ENCODE measurements at regions not wholly inside any gene's neighbourhood (a gene's known extent, or its start where the extent isn't known, plus 50 kb on each side); places are given as distances from the start of the nearest gene placed in this dataset.

DNA sequence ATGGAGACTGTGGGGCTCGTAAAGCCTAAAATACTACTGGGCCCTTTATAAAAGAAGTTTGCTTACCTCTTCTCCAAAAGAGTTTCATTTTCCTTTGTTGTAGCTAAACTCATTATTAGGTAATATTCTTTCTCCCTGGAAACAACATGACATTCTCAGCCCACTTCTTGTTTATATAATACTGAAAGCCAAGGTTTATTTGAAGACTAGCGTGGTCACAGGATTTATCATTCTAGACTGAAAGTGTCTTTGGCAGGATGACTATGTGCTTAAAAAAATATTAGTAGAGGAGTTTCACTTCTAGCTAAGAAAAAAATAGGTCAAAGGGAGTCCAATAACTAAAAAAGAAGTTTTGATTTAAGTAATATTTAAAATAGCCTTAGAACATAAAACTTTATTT is 1085.2 kb upstream of the CADM2 start:
- H3K36me3 ChIP-seq (ENCODE audit: control insufficient read depth, low read length): no peaks in the 10 kb centered on the region

DNA sequence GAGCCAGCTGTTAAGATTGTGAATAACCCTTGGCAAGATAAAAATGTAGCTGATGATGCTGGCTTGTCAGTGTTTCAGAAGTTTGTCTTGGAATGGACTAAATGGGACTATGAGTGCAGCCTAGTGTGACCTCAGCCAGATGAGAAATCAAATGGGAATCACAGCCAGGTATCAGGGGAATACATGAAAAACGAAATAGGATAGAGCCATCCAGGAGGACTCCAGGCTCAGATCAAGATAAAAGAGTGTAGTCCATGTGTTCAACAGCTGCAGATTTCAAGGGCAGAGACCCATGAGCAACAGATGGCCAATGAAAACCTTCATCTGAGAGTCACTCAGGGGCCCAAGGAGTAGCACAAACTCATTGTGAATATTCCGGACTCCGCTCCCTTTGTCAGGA is 1080.9 kb upstream of the CADM2 start:
- no peak overlapping the region for H3K27ac ChIP-seq (ENCODE audit: low read depth, low read length)
- no peaks in the 10 kb centered on the region for H3K9me3 ChIP-seq (ENCODE audit: control insufficient read depth, insufficient read depth, low read length)
- no peaks in the 10 kb centered on the region for H3K9me2 ChIP-seq (replicated peaks; ENCODE audit: control insufficient read depth, low read length)
- H3F3A ChIP-seq (ENCODE audit: control insufficient read depth, insufficient read depth): no peaks in the 10 kb centered on the region
- no peaks in the 10 kb centered on the region for H3K36me3 ChIP-seq (ENCODE audit: control insufficient read depth, low read length)
- H3K4me3 ChIP-seq (ENCODE audit: low read length): no peak overlapping the region
- TF ChIP-seq EZH2phosphoT487 (IDR thresholded peaks at IDR 0.05; ENCODE audit: borderline replicate concordance, low read length): no peak
- TF ChIP-seq, protein P1, sequence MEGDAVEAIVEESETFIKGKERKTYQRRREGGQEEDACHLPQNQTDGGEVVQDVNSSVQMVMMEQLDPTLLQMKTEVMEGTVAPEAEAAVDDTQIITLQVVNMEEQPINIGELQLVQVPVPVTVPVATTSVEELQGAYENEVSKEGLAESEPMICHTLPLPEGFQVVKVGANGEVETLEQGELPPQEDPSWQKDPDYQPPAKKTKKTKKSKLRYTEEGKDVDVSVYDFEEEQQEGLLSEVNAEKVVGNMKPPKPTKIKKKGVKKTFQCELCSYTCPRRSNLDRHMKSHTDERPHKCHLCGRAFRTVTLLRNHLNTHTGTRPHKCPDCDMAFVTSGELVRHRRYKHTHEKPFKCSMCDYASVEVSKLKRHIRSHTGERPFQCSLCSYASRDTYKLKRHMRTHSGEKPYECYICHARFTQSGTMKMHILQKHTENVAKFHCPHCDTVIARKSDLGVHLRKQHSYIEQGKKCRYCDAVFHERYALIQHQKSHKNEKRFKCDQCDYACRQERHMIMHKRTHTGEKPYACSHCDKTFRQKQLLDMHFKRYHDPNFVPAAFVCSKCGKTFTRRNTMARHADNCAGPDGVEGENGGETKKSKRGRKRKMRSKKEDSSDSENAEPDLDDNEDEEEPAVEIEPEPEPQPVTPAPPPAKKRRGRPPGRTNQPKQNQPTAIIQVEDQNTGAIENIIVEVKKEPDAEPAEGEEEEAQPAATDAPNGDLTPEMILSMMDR (IDR thresholded peaks at IDR 0.05; ENCODE audit: low read depth, low read length, poor library complexity, severe bottlenecking): no peak
- no peaks in the 10 kb centered on the region for H4K20me1 ChIP-seq (ENCODE audit: control insufficient read depth, insufficient read depth, low read depth, low read length)
- no peaks in the 10 kb centered on the region for H3K4me1 ChIP-seq (ENCODE audit: control insufficient read depth, low read length)
- no peak overlapping the region for H3K4me2 ChIP-seq (ENCODE audit: low read length)
- no peaks in the 10 kb centered on the region for H3K27me3 ChIP-seq (ENCODE audit: control insufficient read depth, low read length)
- H3K79me2 ChIP-seq (ENCODE audit: control insufficient read depth, low read length): no peaks in the 10 kb centered on the region

More for the DNA sequence above, 1085.2 kb upstream of the CADM2 start:
- Histone ChIP-seq H3K79me2 (ENCODE audit: control insufficient read depth, low read length) (no peaks in the 10 kb centered on the region), H3K4me1 (ENCODE audit: control insufficient read depth, low read length) (no peaks in the 10 kb centered on the region), H3K9me2 (replicated peaks; ENCODE audit: control insufficient read depth, low read length) (no peaks in the 10 kb centered on the region), H4K20me1 (ENCODE audit: control insufficient read depth, insufficient read depth, low read depth, low read length) (no peaks in the 10 kb centered on the region), H3F3A (ENCODE audit: control insufficient read depth, insufficient read depth) (no peaks in the 10 kb centered on the region), H3K9me3 (ENCODE audit: control insufficient read depth, insufficient read depth, low read length) (no peaks in the 10 kb centered on the region), H3K4me2 (ENCODE audit: low read length) (no peak overlapping the region), H3K27ac (ENCODE audit: low read depth, low read length) (no peak overlapping the region), H3K4me3 (ENCODE audit: low read length) (no peak overlapping the region), H3K27me3 (ENCODE audit: control insufficient read depth, low read length) (no peaks in the 10 kb centered on the region)
- TF ChIP-seq EZH2phosphoT487 (IDR thresholded peaks at IDR 0.05; ENCODE audit: borderline replicate concordance, low read length): no peak
- TF ChIP-seq, protein P1 (IDR thresholded peaks at IDR 0.05; ENCODE audit: low read depth, low read length, poor library complexity, severe bottlenecking): no peak

DNA sequence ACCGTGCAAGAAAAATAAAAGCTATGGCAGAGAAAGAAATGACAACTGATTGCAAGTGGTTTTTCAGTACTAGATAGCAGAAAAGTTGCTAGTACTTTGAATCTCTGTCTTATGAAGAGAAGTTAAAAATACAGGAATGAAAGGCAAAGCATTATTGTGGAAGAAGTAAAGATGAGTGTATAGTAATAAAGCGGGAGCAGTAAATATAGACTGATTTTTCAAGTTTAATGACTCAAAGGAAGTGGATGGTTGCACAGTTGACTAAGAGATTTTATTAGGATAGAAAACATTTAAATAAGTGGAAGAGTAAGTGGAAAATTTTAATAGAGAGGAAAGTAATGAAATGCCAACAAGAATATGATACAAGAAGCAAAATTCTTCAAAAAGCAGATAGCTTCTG is 1076.1 kb upstream of the CADM2 start:
- Histone ChIP-seq H4K20me1 (ENCODE audit: control insufficient read depth, insufficient read depth, low read depth, low read length) (no peaks in the 10 kb centered on the region), H3K27me3 (ENCODE audit: control insufficient read depth, low read length) (no peaks in the 10 kb centered on the region), H3K27ac (ENCODE audit: low read depth, low read length) (no peak overlapping the region), H3K4me2 (ENCODE audit: low read length) (no peak overlapping the region), H3K79me2 (ENCODE audit: control insufficient read depth, low read length) (no peaks in the 10 kb centered on the region), H3K4me1 (ENCODE audit: control insufficient read depth, low read length) (no peaks in the 10 kb centered on the region), H3K9me3 (ENCODE audit: control insufficient read depth, insufficient read depth, low read length) (no peaks in the 10 kb centered on the region), H3K9me2 (replicated peaks; ENCODE audit: control insufficient read depth, low read length) (no peaks in the 10 kb centered on the region), H3K36me3 (ENCODE audit: control insufficient read depth, low read length) (no peaks in the 10 kb centered on the region), H3K4me3 (ENCODE audit: low read length) (no peak overlapping the region), H3F3A (ENCODE audit: control insufficient read depth, insufficient read depth) (no peaks in the 10 kb centered on the region)
- TF ChIP-seq, protein P1 (IDR thresholded peaks at IDR 0.05; ENCODE audit: low read depth, low read length, poor library complexity, severe bottlenecking): no peak
- TF ChIP-seq EZH2phosphoT487 (IDR thresholded peaks at IDR 0.05; ENCODE audit: borderline replicate concordance, low read length): no peak

All from DOHH2 (cell line).